ENCODE measurements at regions not wholly inside any gene's neighbourhood (a gene's known extent, or its start where the extent isn't known, plus 50 kb on each side); places are given as distances from the start of the nearest gene placed in this dataset.

- DNase-seq (ENCODE audit: low read depth) (no peak), FAIRE-seq (no peak)
- H3K4me3 ChIP-seq (ENCODE audit: low read depth, low read length): no peak overlapping the region
- no peak for TF ChIP-seq CTCF (IDR thresholded peaks at IDR 0.05; ENCODE audit: insufficient read depth, low read length, severe bottlenecking)
- H3K36me3 ChIP-seq (ENCODE audit: control insufficient read depth, insufficient read depth, low read length): no peaks in the 10 kb centered on the region
- H3K27me3 ChIP-seq (ENCODE audit: control insufficient read depth, insufficient read depth, low read length): no peaks in the 10 kb centered on the region
Measured at GRCh38 chr14:82239223-82239622, 705.6 kb upstream of the SEL1L start.

- DNase-seq (ENCODE audit: low read depth) (no peak), FAIRE-seq (no peak)
- no peak for TF ChIP-seq CTCF (IDR thresholded peaks at IDR 0.05; ENCODE audit: insufficient read depth, low read length, severe bottlenecking)
- Histone ChIP-seq H3K27me3 (ENCODE audit: control insufficient read depth, insufficient read depth, low read length) (no peaks in the 10 kb centered on the region), H3K4me3 (ENCODE audit: low read depth, low read length) (no peak overlapping the region), H3K36me3 (ENCODE audit: control insufficient read depth, insufficient read depth, low read length) (no peaks in the 10 kb centered on the region)
Measured at GRCh38 chr14:82244791-82245190, 711.1 kb upstream of the SEL1L start.

DNA sequence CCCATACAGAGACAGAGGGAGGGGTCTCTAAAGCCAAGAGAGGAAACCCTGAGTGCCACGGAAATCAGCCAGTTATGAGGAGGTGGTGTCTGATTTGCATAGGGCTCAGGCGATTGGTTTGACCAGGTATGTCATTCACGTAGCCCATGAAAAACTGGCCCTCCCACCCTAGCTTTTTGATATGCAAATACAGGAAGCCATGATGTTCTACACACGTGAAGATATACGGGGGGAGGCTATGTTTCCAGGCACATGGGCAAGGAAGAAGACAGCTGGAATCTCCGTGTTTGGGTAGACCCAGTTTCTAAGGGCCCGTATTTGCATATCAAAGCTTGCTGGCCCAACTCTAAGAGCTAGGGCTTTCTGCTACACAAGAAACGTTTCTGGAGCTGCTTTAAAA lies 717.8 kb upstream of the SEL1L start:
- Histone ChIP-seq H3K27me3 (ENCODE audit: control insufficient read depth, insufficient read depth, low read length) (no peaks in the 10 kb centered on the region), H3K4me3 (ENCODE audit: low read depth, low read length) (no peak overlapping the region), H3K36me3 (ENCODE audit: control insufficient read depth, insufficient read depth, low read length) (no peaks in the 10 kb centered on the region)
- TF ChIP-seq CTCF (IDR thresholded peaks at IDR 0.05; ENCODE audit: insufficient read depth, low read length, severe bottlenecking): no peak
- no peak for FAIRE-seq
- no peak for DNase-seq (ENCODE audit: low read depth)

GRCh38 chr14:82270286-82270685 lies 736.6 kb upstream of the SEL1L start:
- H3K36me3 ChIP-seq (ENCODE audit: control insufficient read depth, insufficient read depth, low read length): no peaks in the 10 kb centered on the region

GRCh38 chr14:82298811-82299210 lies 765.2 kb upstream of the SEL1L start:
- Histone ChIP-seq H3K4me3 (ENCODE audit: low read depth, low read length) (no peak overlapping the region), H3K36me3 (ENCODE audit: control insufficient read depth, insufficient read depth, low read length) (no peaks in the 10 kb centered on the region), H3K27me3 (ENCODE audit: control insufficient read depth, insufficient read depth, low read length) (no peaks in the 10 kb centered on the region)
- TF ChIP-seq CTCF (IDR thresholded peaks at IDR 0.05; ENCODE audit: insufficient read depth, low read length, severe bottlenecking): no peak
- DNase-seq (ENCODE audit: low read depth): no peak
- FAIRE-seq: no peak

More at GRCh38 chr14:82270286-82270685, 736.6 kb upstream of the SEL1L start:
- no peak for TF ChIP-seq CTCF (IDR thresholded peaks at IDR 0.05; ENCODE audit: insufficient read depth, low read length, severe bottlenecking)
- no peak for DNase-seq (ENCODE audit: low read depth)
- no peak for FAIRE-seq
- H3K27me3 ChIP-seq (ENCODE audit: control insufficient read depth, insufficient read depth, low read length): no peaks in the 10 kb centered on the region
- H3K4me3 ChIP-seq (ENCODE audit: low read depth, low read length): no peak overlapping the region

- TF ChIP-seq CTCF (IDR thresholded peaks at IDR 0.05; ENCODE audit: insufficient read depth, low read length, severe bottlenecking): no peak
- no peak for FAIRE-seq
- no peaks in the 10 kb centered on the region for H3K36me3 ChIP-seq (ENCODE audit: control insufficient read depth, insufficient read depth, low read length)
Measured at GRCh38 chr14:82309199-82309598, 775.5 kb upstream of the SEL1L start.

More at GRCh38 chr14:82309199-82309598, 775.5 kb upstream of the SEL1L start:
- Histone ChIP-seq H3K27me3 (ENCODE audit: control insufficient read depth, insufficient read depth, low read length) (no peaks in the 10 kb centered on the region), H3K4me3 (ENCODE audit: low read depth, low read length) (no peak overlapping the region)
- no peak for DNase-seq (ENCODE audit: low read depth)
